Ishikawa (cell line): ENCODE measurements at regions not wholly inside any gene's neighbourhood (a gene's known extent, or its start where the extent isn't known, plus 50 kb on each side); places are given as distances from the start of the nearest gene placed in this dataset.

Experiments
- CEBPB ChIP-seq: IDR thresholded peaks from 2 replicates; pipeline ENCODE4 v1.6.1; 2012
- EGR1 ChIP-seq: IDR thresholded peaks from 2 replicates; pipeline ENCODE4 v1.6.1; 2012
- EP300 ChIP-seq: IDR thresholded peaks from 2 replicates; pipeline ENCODE4 v1.6.1; 2012; ENCODE audit warnings: borderline replicate concordance
- NFIC ChIP-seq: IDR thresholded peaks from 2 replicates; pipeline ENCODE4 v1.6.1; 2012
- RAD21 ChIP-seq: IDR thresholded peaks from 2 replicates; pipeline ENCODE4 v1.6.1; 2012; ENCODE audit warnings: low read depth
- TAF1 ChIP-seq: IDR thresholded peaks from 2 replicates; pipeline ENCODE4 v1.6.1; 2012; ENCODE audit warnings: low read depth, mild to moderate bottlenecking
- TCF12 ChIP-seq: IDR thresholded peaks from 2 replicates; pipeline ENCODE4 v1.6.1; 2012; ENCODE audit warnings: low read depth
- TEAD4 ChIP-seq: IDR thresholded peaks from 2 replicates; pipeline ENCODE4 v1.6.1; 2012
- USF1 ChIP-seq: IDR thresholded peaks from 2 replicates; pipeline ENCODE4 v1.6.1; 2012
- YY1 ChIP-seq: IDR thresholded peaks from 2 replicates; pipeline ENCODE4 v1.6.1; 2012; ENCODE audit warnings: low read depth
- TF ChIP-seq, protein P1 (sequence below): IDR thresholded peaks from 2 replicates; pipeline ENCODE4 v1.6.1; 2012; ENCODE audit warnings: low read depth, mild to moderate bottlenecking
- TF ChIP-seq, protein P2 (sequence below): IDR thresholded peaks from 2 replicates; pipeline ENCODE4 v1.6.1; 2012

- no peak for TF ChIP-seq CEBPB
- no peak for TF ChIP-seq TAF1
- TF ChIP-seq TEAD4 = peak; percentile 92
- TF ChIP-seq, protein P1, sequence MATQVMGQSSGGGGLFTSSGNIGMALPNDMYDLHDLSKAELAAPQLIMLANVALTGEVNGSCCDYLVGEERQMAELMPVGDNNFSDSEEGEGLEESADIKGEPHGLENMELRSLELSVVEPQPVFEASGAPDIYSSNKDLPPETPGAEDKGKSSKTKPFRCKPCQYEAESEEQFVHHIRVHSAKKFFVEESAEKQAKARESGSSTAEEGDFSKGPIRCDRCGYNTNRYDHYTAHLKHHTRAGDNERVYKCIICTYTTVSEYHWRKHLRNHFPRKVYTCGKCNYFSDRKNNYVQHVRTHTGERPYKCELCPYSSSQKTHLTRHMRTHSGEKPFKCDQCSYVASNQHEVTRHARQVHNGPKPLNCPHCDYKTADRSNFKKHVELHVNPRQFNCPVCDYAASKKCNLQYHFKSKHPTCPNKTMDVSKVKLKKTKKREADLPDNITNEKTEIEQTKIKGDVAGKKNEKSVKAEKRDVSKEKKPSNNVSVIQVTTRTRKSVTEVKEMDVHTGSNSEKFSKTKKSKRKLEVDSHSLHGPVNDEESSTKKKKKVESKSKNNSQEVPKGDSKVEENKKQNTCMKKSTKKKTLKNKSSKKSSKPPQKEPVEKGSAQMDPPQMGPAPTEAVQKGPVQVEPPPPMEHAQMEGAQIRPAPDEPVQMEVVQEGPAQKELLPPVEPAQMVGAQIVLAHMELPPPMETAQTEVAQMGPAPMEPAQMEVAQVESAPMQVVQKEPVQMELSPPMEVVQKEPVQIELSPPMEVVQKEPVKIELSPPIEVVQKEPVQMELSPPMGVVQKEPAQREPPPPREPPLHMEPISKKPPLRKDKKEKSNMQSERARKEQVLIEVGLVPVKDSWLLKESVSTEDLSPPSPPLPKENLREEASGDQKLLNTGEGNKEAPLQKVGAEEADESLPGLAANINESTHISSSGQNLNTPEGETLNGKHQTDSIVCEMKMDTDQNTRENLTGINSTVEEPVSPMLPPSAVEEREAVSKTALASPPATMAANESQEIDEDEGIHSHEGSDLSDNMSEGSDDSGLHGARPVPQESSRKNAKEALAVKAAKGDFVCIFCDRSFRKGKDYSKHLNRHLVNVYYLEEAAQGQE = no peak
- no peak for TF ChIP-seq EP300
- TF ChIP-seq TCF12 = no peak
- TF ChIP-seq, protein P2, sequence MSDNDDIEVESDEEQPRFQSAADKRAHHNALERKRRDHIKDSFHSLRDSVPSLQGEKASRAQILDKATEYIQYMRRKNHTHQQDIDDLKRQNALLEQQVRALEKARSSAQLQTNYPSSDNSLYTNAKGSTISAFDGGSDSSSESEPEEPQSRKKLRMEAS = peak; percentile 67
- TF ChIP-seq EGR1 = no peak
- no peak for TF ChIP-seq YY1
- peak; percentile 84 for TF ChIP-seq USF1
- no peak for TF ChIP-seq RAD21
- TF ChIP-seq NFIC = no peak
These were observed 267.7 kb downstream of the ABCC12 start for GRCh38 chr16:47888142-47888541.
